ENCODE measurements at regions not wholly inside any gene's neighbourhood (a gene's known extent, or its start where the extent isn't known, plus 50 kb on each side); places are given as distances from the start of the nearest gene placed in this dataset.

- no peak for DNase-seq
These were observed 606.6 kb upstream of the C9orf72 start for GRCh38 chr9:28179893-28180292.

GRCh38 chr9:28190981-28191380 lies 617.7 kb upstream of the C9orf72 start:
- DNase-seq: no peak

- DNase-seq: no peak
These were observed 624.4 kb upstream of the C9orf72 start for GRCh38 chr9:28197653-28198052.

- no peak for DNase-seq
These were observed 629.8 kb upstream of the C9orf72 start for GRCh38 chr9:28203036-28203435.

- DNase-seq: no peak
These were observed 633.0 kb upstream of the C9orf72 start for GRCh38 chr9:28206280-28206679.

GRCh38 chr9:28207657-28208056 lies 634.4 kb upstream of the C9orf72 start:
- DNase-seq: no peak

- DNase-seq: no peak
These were observed 635.8 kb upstream of the C9orf72 start for GRCh38 chr9:28209130-28209529.

GRCh38 chr9:28212979-28213378 lies 639.7 kb upstream of the C9orf72 start:
- no peak for DNase-seq

- no peak for DNase-seq
These were observed 642.4 kb upstream of the C9orf72 start for GRCh38 chr9:28215536-28216299.

GRCh38 chr9:28232686-28233085 lies 659.4 kb upstream of the C9orf72 start:
- DNase-seq: no peak

- DNase-seq: no peak
These were observed 661.0 kb upstream of the C9orf72 start for GRCh38 chr9:28234133-28234893.

GRCh38 chr9:28234894-28235277 lies 661.6 kb upstream of the C9orf72 start:
- no peak for DNase-seq

- DNase-seq: no peak
These were observed 676.1 kb upstream of the C9orf72 start for GRCh38 chr9:28249424-28249823.

GRCh38 chr9:28255174-28255573 lies 681.9 kb upstream of the C9orf72 start:
- no peak for DNase-seq

- no peak for DNase-seq
These were observed 687.0 kb upstream of the C9orf72 start for GRCh38 chr9:28260330-28260729.

GRCh38 chr9:28264368-28264767 lies 691.1 kb upstream of the C9orf72 start:
- DNase-seq: no peak

GRCh38 chr9:28267351-28267750 lies 694.1 kb upstream of the C9orf72 start:
- no peak for DNase-seq

- DNase-seq: no peak
These were observed 696.9 kb upstream of the C9orf72 start for GRCh38 chr9:28270156-28270555.

- DNase-seq: no peak
These were observed 698.8 kb upstream of the C9orf72 start for GRCh38 chr9:28272127-28272526.

- DNase-seq: no peak
These were observed 714.2 kb upstream of the C9orf72 start for GRCh38 chr9:28287455-28287854.

GRCh38 chr9:28289746-28290145 lies 716.5 kb upstream of the C9orf72 start:
- no peak for DNase-seq

GRCh38 chr9:28293369-28294090 lies 720.2 kb upstream of the C9orf72 start:
- no peak for DNase-seq
